H1 (cell line): ENCODE measurements at regions not wholly inside any gene's neighbourhood (a gene's known extent, or its start where the extent isn't known, plus 50 kb on each side); places are given as distances from the start of the nearest gene placed in this dataset.
"Not testable (repeated sequence)": the region's sequence is repeated elsewhere in the genome, so short reads cannot be mapped to it uniquely, and the experiment has no call there.

Experiments used
- CTCF ChIA-PET: fragments of 300-600 bp; sonication (Branson Sonifier 250); formaldehyde crosslinking; loops from one replicate; lab custom pipeline; 2021; ENCODE audit not compliant: partially characterized antibody; lab: Charles Lee
- POLR2A ChIA-PET: fragments of 300-600 bp; sonication (Branson Sonifier 250); formaldehyde crosslinking; loops from one replicate; lab custom pipeline; 2021; ENCODE audit warnings: inconsistent platforms; ENCODE audit not compliant: partially characterized antibody; lab: Charles Lee
- DNase-seq, 2 experiments: peaks; one replicate each; pipeline versions ENCODE4 v3.0.0 to v3.0.0-alpha.2; 2010 to 2022; ENCODE audit warnings: low spot score in 2 of 2, low read depth in 1 of 2, mixed read lengths in 1 of 2
- FAIRE-seq: peaks from 2 replicates; lab custom pipeline; 2011; peaks lifted over from hg19 to GRCh38; lab: Jason Lieb, UNC
- H2AFZ ChIP-seq: 2 replicates; pipeline ENCODE4 v1.8.1; 2012; ENCODE audit warnings: low read length, inconsistent platforms
- H2AK5ac ChIP-seq: 2 replicates; pipeline ENCODE4 v1.6.1; 2013; ENCODE audit warnings: low read depth, low read length
- H2BK120ac ChIP-seq: replicated peaks from 2 replicates; pipeline ENCODE3; 2013; ENCODE audit warnings: low read depth, low read length, inconsistent platforms
- H2BK12ac ChIP-seq: 2 replicates; pipeline ENCODE4 v1.6.1; 2013; ENCODE audit warnings: low read depth, low read length
- H2BK15ac ChIP-seq: 2 replicates; pipeline ENCODE4 v1.6.1; 2013; ENCODE audit warnings: low read length
- H2BK20ac ChIP-seq: 2 replicates; pipeline ENCODE4 v1.6.1; 2013; ENCODE audit warnings: low read length
- H2BK5ac ChIP-seq: 2 replicates; pipeline ENCODE4 v1.6.1; 2013; ENCODE audit warnings: low read depth, low read length
- H3K14ac ChIP-seq: 2 replicates; pipeline ENCODE4 v1.6.1; 2013; ENCODE audit warnings: inconsistent platforms; ENCODE audit not compliant: insufficient read length
- H3K18ac ChIP-seq: 2 replicates; pipeline ENCODE4 v1.6.1; 2013; ENCODE audit warnings: low read length; ENCODE audit errors: extremely low read depth
- H3K23ac ChIP-seq: 2 replicates; pipeline ENCODE4 v1.6.1; 2013; ENCODE audit warnings: inconsistent platforms; ENCODE audit not compliant: insufficient read length
- H3K23me2 ChIP-seq: 2 replicates; pipeline ENCODE4 v1.6.1; 2013; ENCODE audit warnings: low read depth, low read length
- H3K27ac ChIP-seq: 2 replicates; pipeline ENCODE4 v1.6.1; 2011; ENCODE audit warnings: low read depth, low read length, inconsistent platforms
- H3K27me3 ChIP-seq, 4 experiments: replicated peaks in 1 of 4; 1 replicate in 1 of 4; 2 replicates in 3 of 4; pipeline versions ENCODE4 v1.6.1 to v1.8.1; 2011 to 2013; ENCODE audit warnings: low read length in 3 of 4, mild to moderate bottlenecking in 3 of 4, inconsistent platforms in 2 of 4, mixed read lengths in 2 of 4, moderate library complexity in 1 of 4; ENCODE audit not compliant: control insufficient read depth in 3 of 4, insufficient read depth in 3 of 4; ENCODE audit errors: extremely low read depth in 1 of 4
- H3K36me3 ChIP-seq, 4 experiments: 2 replicates each; pipeline versions ENCODE4 v1.6.1 to v1.8.1; 2011 to 2013; ENCODE audit warnings: mild to moderate bottlenecking in 4 of 4, low read length in 3 of 4, moderate library complexity in 2 of 4, control low read depth in 1 of 4, inconsistent platforms in 1 of 4; ENCODE audit not compliant: insufficient read depth in 4 of 4, control insufficient read depth in 2 of 4
- H3K4ac ChIP-seq: replicated peaks from 2 replicates; pipeline ENCODE3; 2013; ENCODE audit warnings: low read length, low read depth, mixed read lengths, inconsistent platforms; ENCODE audit not compliant: insufficient read length
- H3K4me1 ChIP-seq, 4 experiments: replicated peaks in 1 of 4; 1 replicate in 1 of 4; 2 replicates in 3 of 4; pipeline versions ENCODE4 v1.6.1 to v1.8.1; 2011 to 2013; ENCODE audit warnings: low read length in 3 of 4, inconsistent platforms in 2 of 4, mixed read lengths in 1 of 4; ENCODE audit not compliant: insufficient read depth in 4 of 4, control insufficient read depth in 3 of 4
- H3K4me2 ChIP-seq, 2 experiments: 2 replicates each; pipeline versions ENCODE4 v1.6.1 to v1.8.1; 2011 to 2013; ENCODE audit warnings: low read depth in 2 of 2, low read length in 2 of 2, control low read depth in 1 of 2, inconsistent platforms in 1 of 2, mild to moderate bottlenecking in 1 of 2; ENCODE audit not compliant: insufficient read depth in 1 of 2
- H3K4me3 ChIP-seq, 4 experiments: fragments of 200-600, 300-600 bp in 1 of 4; sonication (generic), shearing (Covaris generic), sonication (Bioruptor Twin) in 1 of 4; 2 replicates each; pipeline versions ENCODE4 v1.5.1 to v1.8.1; 2011 to 2016; ENCODE audit warnings: low read length in 4 of 4, low read depth in 3 of 4, control low read depth in 2 of 4, inconsistent platforms in 2 of 4, mild to moderate bottlenecking in 2 of 4, mixed read lengths in 1 of 4, moderate library complexity in 1 of 4; ENCODE audit not compliant: insufficient read depth in 2 of 4; ENCODE audit errors: extremely low read depth in 1 of 4
- H3K56ac ChIP-seq: replicated peaks from 2 replicates; pipeline ENCODE3; 2013; ENCODE audit warnings: low read depth, mild to moderate bottlenecking, mixed read lengths, low read length, inconsistent platforms; ENCODE audit not compliant: insufficient read length
- H3K79me1 ChIP-seq: 2 replicates; pipeline ENCODE4 v1.6.1; 2013; ENCODE audit warnings: low read depth, low read length, control low read depth
- H3K79me2 ChIP-seq, 2 experiments: 2 replicates each; pipeline versions ENCODE4 v1.6.1 to v1.8.1; 2012 to 2013; ENCODE audit warnings: low read length in 2 of 2, mild to moderate bottlenecking in 2 of 2, inconsistent platforms in 1 of 2; ENCODE audit not compliant: insufficient read depth in 2 of 2, control insufficient read depth in 1 of 2
- H3K9ac ChIP-seq, 4 experiments: replicated peaks in 1 of 4; 1 replicate in 1 of 4; 2 replicates in 3 of 4; pipeline versions ENCODE4 v1.6.1 to v1.8.1; 2011 to 2013; ENCODE audit warnings: low read depth in 3 of 4, low read length in 3 of 4, control low read depth in 2 of 4, mild to moderate bottlenecking in 2 of 4, moderate library complexity in 2 of 4, inconsistent platforms in 1 of 4; ENCODE audit errors: extremely low read depth in 1 of 4
- H3K9me3 ChIP-seq, 2 experiments: 2 replicates each; pipeline versions ENCODE4 v1.6.1 to v1.8.1; 2012 to 2013; ENCODE audit warnings: mild to moderate bottlenecking in 2 of 2, moderate library complexity in 2 of 2, control low read depth in 1 of 2, inconsistent platforms in 1 of 2, low read depth in 1 of 2, low read length in 1 of 2, mixed read lengths in 1 of 2; ENCODE audit not compliant: insufficient read depth in 2 of 2
- H4K20me1 ChIP-seq, 2 experiments: replicated peaks in 1 of 2; 2 replicates each; pipeline versions ENCODE3 to v1.8.1; 2011 to 2013; ENCODE audit warnings: inconsistent platforms in 2 of 2, low read length in 2 of 2, mild to moderate bottlenecking in 1 of 2; ENCODE audit not compliant: insufficient read depth in 2 of 2, control insufficient read depth in 1 of 2
- H4K5ac ChIP-seq: 2 replicates; pipeline ENCODE4 v1.6.1; 2013; ENCODE audit warnings: low read length, low read depth, mixed read lengths, inconsistent platforms; ENCODE audit not compliant: insufficient read length
- H4K8ac ChIP-seq: 2 replicates; pipeline ENCODE4 v1.8.0; 2013; ENCODE audit warnings: mild to moderate bottlenecking, moderate library complexity, low read length, inconsistent platforms; ENCODE audit not compliant: insufficient read depth; ENCODE audit errors: extremely low read depth
- H4K91ac ChIP-seq: replicated peaks from 2 replicates; pipeline ENCODE3; 2013; ENCODE audit warnings: low read length, mixed read lengths, inconsistent platforms; ENCODE audit not compliant: insufficient read length
- WGBS, 2 experiments: shearing (Covaris generic) in 1 of 2; methylation state at CpG; one replicate each; pipeline versions ENCODE4 v1.1.6 to v1.1.7; 2013 to 2015; ENCODE audit warnings: low lambda C conversion rate in 2 of 2, mixed read lengths in 2 of 2, inconsistent platforms in 1 of 2, low coverage in 1 of 2, missing lambda C conversion rate in 1 of 2; ENCODE audit not compliant: insufficient replicate concordance in 2 of 2, insufficient coverage in 1 of 2, insufficient read length in 1 of 2; ENCODE audit errors: extremely low coverage in 1 of 2, missing lambda C conversion rate in 1 of 2; 5-methylcytosine and 5-hydroxymethylcytosine counted together

DNA sequence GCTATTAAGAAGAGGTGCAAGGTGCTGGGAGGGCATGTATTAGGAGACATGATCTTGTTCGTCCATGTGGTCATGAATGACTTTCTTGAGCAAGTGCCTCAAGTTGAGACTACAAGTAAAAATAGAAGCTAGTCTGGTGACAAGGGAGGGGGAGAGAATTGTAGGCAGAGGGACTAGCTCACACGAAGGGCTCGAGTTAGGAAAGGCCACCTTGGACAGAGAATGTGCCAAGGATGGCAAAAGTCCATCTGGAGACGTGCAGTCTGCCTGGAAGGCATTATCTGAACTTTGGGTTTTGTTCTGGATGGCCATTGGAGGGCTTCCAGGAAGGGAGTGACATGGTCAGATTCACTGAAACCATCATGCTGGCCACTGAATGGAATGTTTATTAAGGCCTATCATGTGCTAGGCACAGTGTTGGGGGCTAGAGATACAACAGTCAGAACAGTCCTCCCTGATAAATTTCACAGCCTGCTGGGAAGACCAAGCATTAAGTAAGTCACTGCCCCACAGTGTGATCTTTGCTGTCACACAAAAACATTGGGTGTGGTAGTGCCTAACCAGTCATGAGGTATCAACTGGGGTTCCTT, 251.3 kb upstream of the NBPF12 start:
- H4K91ac ChIP-seq, H3K9ac ChIP-seq, H3K9me3 ChIP-seq, H3K4me2 ChIP-seq, H3K4ac ChIP-seq, H2BK120ac ChIP-seq, H3K79me1 ChIP-seq, H4K8ac ChIP-seq, H3K4me3 ChIP-seq, CTCF ChIA-PET, H3K18ac ChIP-seq, H3K27me3 ChIP-seq, H3K14ac ChIP-seq, H3K36me3 ChIP-seq, FAIRE-seq, H2BK5ac ChIP-seq, H2AFZ ChIP-seq, H3K56ac ChIP-seq, H3K27ac ChIP-seq, H2BK15ac ChIP-seq, H3K23ac ChIP-seq, H2BK20ac ChIP-seq, DNase-seq, H2BK12ac ChIP-seq, POLR2A ChIA-PET, H4K20me1 ChIP-seq, H3K4me1 ChIP-seq, H2AK5ac ChIP-seq, H3K79me2 ChIP-seq, H3K23me2 ChIP-seq, H4K5ac ChIP-seq: not testable (repeated sequence)
- 74% methylated on average over 4 of the region's 4 CpGs; no CpG with 5 or more reads in 1 of the 2 experiments for WGBS, 2 experiments

DNA sequence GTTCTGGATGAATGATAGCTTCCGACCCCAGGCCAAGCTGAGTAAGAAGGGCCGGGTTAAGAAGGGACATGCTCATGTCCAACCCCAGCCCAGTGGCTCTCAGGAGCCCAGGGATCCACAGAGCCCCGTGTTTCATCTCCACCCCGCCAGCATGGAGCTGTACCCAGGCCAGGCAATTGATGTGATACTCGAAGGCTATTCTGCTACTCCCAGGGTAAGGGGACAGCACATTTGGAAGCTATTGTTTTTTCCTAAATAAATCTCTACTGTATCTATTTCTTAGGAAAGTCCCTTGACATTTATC, 255.0 kb upstream of the NBPF12 start:
- H2BK5ac ChIP-seq, DNase-seq, H3K4ac ChIP-seq, H3K79me2 ChIP-seq, H2BK15ac ChIP-seq, H3K14ac ChIP-seq, H3K27ac ChIP-seq, H3K4me3 ChIP-seq, H2AK5ac ChIP-seq, H4K91ac ChIP-seq, H2BK20ac ChIP-seq, H3K4me1 ChIP-seq, FAIRE-seq, H3K27me3 ChIP-seq, H4K8ac ChIP-seq, CTCF ChIA-PET, H3K23me2 ChIP-seq, H2BK12ac ChIP-seq, H3K18ac ChIP-seq, H4K5ac ChIP-seq, H2AFZ ChIP-seq, H3K4me2 ChIP-seq, H3K9ac ChIP-seq, H3K79me1 ChIP-seq, H4K20me1 ChIP-seq, POLR2A ChIA-PET, H3K36me3 ChIP-seq, H3K23ac ChIP-seq, H2BK120ac ChIP-seq, H3K56ac ChIP-seq, H3K9me3 ChIP-seq: not testable (repeated sequence)
- WGBS, 2 experiments: 25% methylated on average over 1 of the region's 5 CpGs; no CpG with 5 or more reads in 1 of the 2 experiments
